Vagina (tissue), 2 donors: ENCODE measurements at regions not wholly inside any gene's neighbourhood (a gene's known extent, or its start where the extent isn't known, plus 50 kb on each side); places are given as distances from the start of the nearest gene placed in this dataset. TPM values are rescaled to one million over a fixed set of nuclear protein-coding genes. Genes with fewer than 3 reads are reported as not detected.
"Not testable (repeated sequence)": the region's sequence is repeated elsewhere in the genome, so short reads cannot be mapped to it uniquely, and the experiment has no call there.

Experiments
- DNase-seq, 2 donors: peaks; one replicate each; pipeline ENCODE4 v3.0.0-alpha.2; 2017; ENCODE audit errors: extremely low spot score in 2 of 2
- H3K27ac ChIP-seq: fragments of 200-600 bp; sonication (generic); one replicate; pipeline ENCODE4 v1.5.1; 2019
- H3K27me3 ChIP-seq: fragments of 200-600 bp; sonication (generic); one replicate; pipeline ENCODE4 v1.5.1; 2019
- H3K36me3 ChIP-seq, 2 donors: fragments of 200-600 bp; sonication (generic); one replicate each; pipeline ENCODE4 v1.5.1; 2017 to 2019
- H3K4me1 ChIP-seq: fragments of 200-600 bp; sonication (generic); one replicate; pipeline ENCODE4 v1.5.1; 2019
- H3K4me3 ChIP-seq, 2 donors: fragments of 200-600 bp; sonication (generic); 1 replicate in 1 of 2; 2 replicates in 1 of 2; pipeline ENCODE4 v1.5.1; 2016 to 2019
- H3K9me3 ChIP-seq: fragments of 200-600 bp; sonication (generic); one replicate; pipeline ENCODE4 v1.5.1; 2019
- intact Hi-C: fragments of 100-400 bp; cut with DNase I; formaldehyde crosslinking; loops from one replicate; pipeline ENCODE4 v1.15.1; 2023
- small RNA-seq: library from RNA; depleted of rRNA; stranded (forward); fragments of <200 nt; gene quantifications from one replicate; pipeline ENCODE3, GENCODE V24; 2016

GRCh38 chr9:41643571-41644279 lies 454.6 kb upstream of the ZNG1F start:
- H3K27me3 ChIP-seq, intact Hi-C loops, DNase-seq, H3K4me1 ChIP-seq, H3K36me3 ChIP-seq, H3K9me3 ChIP-seq, H3K27ac ChIP-seq: not testable (repeated sequence)
- H3K4me3 ChIP-seq = peak overlapping the region; percentile 34 to 37

DNA sequence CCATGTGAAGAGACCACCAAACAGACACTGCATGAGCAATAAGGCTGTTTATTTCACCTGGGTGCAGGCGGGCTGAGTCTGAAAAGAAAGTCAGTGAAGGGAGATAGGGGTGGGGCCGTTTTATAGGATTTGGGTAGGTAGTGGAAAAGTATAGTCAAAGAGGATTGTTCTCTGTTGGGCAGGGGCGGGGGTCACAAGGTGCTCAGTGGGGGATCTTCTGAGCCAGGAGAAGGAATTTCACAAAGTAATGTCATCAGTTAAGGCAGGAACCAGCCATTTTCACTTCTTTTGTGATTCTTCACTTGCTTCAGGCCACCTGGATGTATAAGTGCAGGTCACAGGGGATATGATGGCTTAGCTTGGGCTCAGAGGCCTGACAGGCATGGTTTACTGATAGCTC lies 444.6 kb upstream of the ZNG1F start:
- H3K27ac ChIP-seq, intact Hi-C loops, H3K9me3 ChIP-seq, H3K4me1 ChIP-seq, H3K4me3 ChIP-seq, H3K27me3 ChIP-seq, H3K36me3 ChIP-seq: not testable (repeated sequence)
- DNase-seq = peak in 1 of 2 donors; percentile 3

GRCh38 chr9:41623666-41624065 lies 434.5 kb upstream of the ZNG1F start:
- H3K27me3 ChIP-seq, H3K27ac ChIP-seq, H3K36me3 ChIP-seq, H3K4me1 ChIP-seq, H3K9me3 ChIP-seq, DNase-seq, H3K4me3 ChIP-seq, intact Hi-C loops: not testable (repeated sequence)

- intact Hi-C loops, H3K9me3 ChIP-seq, H3K4me1 ChIP-seq, H3K4me3 ChIP-seq, DNase-seq, H3K36me3 ChIP-seq, H3K27me3 ChIP-seq, H3K27ac ChIP-seq: not testable (repeated sequence)
Observed at GRCh38 chr9:41619254-41619653, 430.1 kb upstream of the ZNG1F start.

DNA sequence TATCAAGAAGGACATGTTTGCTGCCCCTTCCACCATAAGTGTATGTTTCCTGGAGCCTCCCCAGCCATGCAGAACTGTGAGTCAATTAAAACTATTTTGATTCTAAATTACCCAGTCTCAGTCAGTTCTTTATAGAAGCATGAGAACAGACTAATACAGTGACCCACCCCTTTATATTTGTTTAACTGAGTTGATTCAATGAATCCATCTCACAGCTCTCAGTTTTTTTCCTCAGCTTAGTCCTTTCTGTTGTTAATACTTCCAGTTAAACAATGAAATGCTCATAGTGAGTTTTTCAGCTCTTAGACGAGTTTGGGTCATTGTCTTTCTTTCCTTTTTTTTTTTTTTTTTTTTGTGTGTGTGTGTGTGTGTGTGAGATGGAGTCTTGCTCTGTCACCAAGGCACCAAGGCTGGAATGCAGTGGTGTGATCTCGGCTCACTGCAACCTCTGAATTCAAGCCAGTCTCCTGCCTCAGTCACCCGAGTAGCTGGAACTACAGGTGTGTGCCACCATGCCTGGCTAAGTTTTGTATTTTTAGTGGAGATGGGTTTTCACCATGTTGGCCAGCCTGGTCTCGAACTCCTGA lies 417.9 kb upstream of the ZNG1F start:
- H3K36me3 ChIP-seq, H3K9me3 ChIP-seq, H3K4me1 ChIP-seq, DNase-seq, H3K4me3 ChIP-seq, H3K27ac ChIP-seq, intact Hi-C loops, H3K27me3 ChIP-seq: not testable (repeated sequence)

DNA sequence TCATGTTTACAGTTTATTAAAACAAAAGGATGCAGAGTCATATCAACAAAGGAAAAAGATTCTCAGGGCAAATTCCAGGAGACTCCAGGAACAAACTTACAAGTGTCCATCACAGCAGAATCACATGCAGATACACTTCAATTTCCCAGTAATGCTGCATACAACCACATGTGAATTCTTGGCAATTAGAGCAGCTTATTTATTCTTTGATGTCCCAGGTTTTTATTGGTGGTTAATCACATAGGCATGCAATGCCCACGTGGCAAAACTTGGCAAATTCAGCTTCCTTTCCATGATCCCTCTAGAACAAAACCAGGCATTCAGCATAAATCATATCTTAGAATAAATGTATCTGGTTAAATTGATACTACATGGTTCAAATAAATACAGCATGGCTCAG lies 376.5 kb upstream of the ZNG1F start:
- H3K4me3 ChIP-seq, H3K9me3 ChIP-seq, DNase-seq, H3K27me3 ChIP-seq, H3K4me1 ChIP-seq, intact Hi-C loops, H3K36me3 ChIP-seq, H3K27ac ChIP-seq: not testable (repeated sequence)

Small RNA genes in the stretch of these regions (small RNA-seq; reads per million reads assigned to genes)
- gene AL591926.1 (not detected), gene AL591926.4 (not detected), gene AL591926.5 (not detected), gene AL591926.6 (not detected), gene AL591926.8 (not detected), gene AL591926.9 (not detected), gene RF00019 (not detected), gene RF00156 (not detected), gene RN7SL565P (not detected)
